ENCODE measurements at regions not wholly inside any gene's neighbourhood (a gene's known extent, or its start where the extent isn't known, plus 50 kb on each side); places are given as distances from the start of the nearest gene placed in this dataset.

- Histone ChIP-seq H3K9ac (ENCODE audit: low read length) (no peak overlapping the region), H3K9me3 (ENCODE audit: control extremely low read depth in 1 of 3, control insufficient read depth in 2 of 3, insufficient read depth in 1 of 3, low read length in 2 of 3) (no peaks in the 10 kb centered on the region), H2AFZ (ENCODE audit: insufficient read depth, low read depth, low read length, poor library complexity, severe bottlenecking) (no peak overlapping the region), H3K79me2 (ENCODE audit: control insufficient read depth, insufficient read depth, low read length) (no peaks in the 10 kb centered on the region), H3K36me3 (replicated peaks in 1 of 2; ENCODE audit: control extremely low read depth in 1 of 2, control insufficient read depth in 1 of 2, extremely low read depth in 1 of 2, insufficient read depth in 2 of 2, low read length in 1 of 2) (no peaks in the 10 kb centered on the region), H3K4me1 (ENCODE audit: control insufficient read depth in 2 of 2, insufficient read depth in 2 of 2, low read length in 2 of 2) (no peaks in the 10 kb centered on the region), H3K4me2 (replicated peaks; ENCODE audit: low read depth, low read length, poor library complexity, severe bottlenecking) (no peak overlapping the region), H3K4me3 (ENCODE audit: control extremely low read depth in 1 of 5, extremely low read depth in 1 of 5, insufficient read depth in 1 of 5, low read depth in 2 of 5, low read length in 4 of 5) (no peak overlapping the region), H3K27ac (ENCODE audit: low read length in 2 of 2) (no peak overlapping the region), H3K27me3 (replicated peaks in 1 of 4; ENCODE audit: control extremely low read depth in 1 of 4, control insufficient read depth in 3 of 4, insufficient read depth in 4 of 4, low read length in 3 of 4) (no peaks in the 10 kb centered on the region), H4K20me1 (ENCODE audit: control insufficient read depth, insufficient read depth, low read length, poor library complexity, severe bottlenecking) (no peaks in the 10 kb centered on the region)
- TF ChIP-seq CTCF (IDR thresholded peaks at IDR 0.05) (no peak), EZH2 (IDR thresholded peaks at IDR 0.05; ENCODE audit: borderline replicate concordance, insufficient read depth, low read depth, low read length, poor library complexity, severe bottlenecking) (no peak)
- ATAC-seq (ENCODE audit: low read depth), result no peak
- CTCF ChIA-PET, result no interaction called here
- no peak overlapping the region for H3K4me3 Mint-ChIP-seq
- intact Hi-C loops (cut with micrococcal nuclease), result no loop called here
- no peak overlapping the region for H3K27ac Mint-ChIP-seq
- no peaks in the 10 kb centered on the region for H3K27me3 Mint-ChIP-seq
- no CpG with 5 or more reads among the region's 1 CpG for WGBS (ENCODE audit: insufficient coverage)
- POLR2A ChIA-PET, result no interaction called here
- no peak for DNase-seq
- H3K4me1 Mint-ChIP-seq, result no peaks in the 10 kb centered on the region
- peaks cover 4% of the 10 kb centered on the region for H3K9me3 Mint-ChIP-seq (ENCODE audit: insufficient read depth)
Observed at GRCh38 chr7:119916501-119916900, 356.5 kb upstream of the KCND2 start.

- ChIA-PET POLR2A (no interaction called here), CTCF (no interaction called here)
- Histone ChIP-seq H3K79me2 (ENCODE audit: control insufficient read depth, insufficient read depth, low read length) (no peaks in the 10 kb centered on the region), H3K27me3 (replicated peaks in 1 of 4; ENCODE audit: control extremely low read depth in 1 of 4, control insufficient read depth in 3 of 4, insufficient read depth in 4 of 4, low read length in 3 of 4) (no peaks in the 10 kb centered on the region), H3K4me2 (replicated peaks; ENCODE audit: low read depth, low read length, poor library complexity, severe bottlenecking) (no peak overlapping the region), H3K9me3 (ENCODE audit: control extremely low read depth in 1 of 3, control insufficient read depth in 2 of 3, insufficient read depth in 1 of 3, low read length in 2 of 3) (no peaks in the 10 kb centered on the region), H3K4me3 (ENCODE audit: control extremely low read depth in 1 of 5, extremely low read depth in 1 of 5, insufficient read depth in 1 of 5, low read depth in 2 of 5, low read length in 4 of 5) (no peak overlapping the region), H3K36me3 (replicated peaks in 1 of 2; ENCODE audit: control extremely low read depth in 1 of 2, control insufficient read depth in 1 of 2, extremely low read depth in 1 of 2, insufficient read depth in 2 of 2, low read length in 1 of 2) (no peaks in the 10 kb centered on the region), H3K9ac (ENCODE audit: low read length) (no peak overlapping the region), H3K4me1 (ENCODE audit: control insufficient read depth in 2 of 2, insufficient read depth in 2 of 2, low read length in 2 of 2) (no peaks in the 10 kb centered on the region), H2AFZ (ENCODE audit: insufficient read depth, low read depth, low read length, poor library complexity, severe bottlenecking) (no peak overlapping the region), H3K27ac (ENCODE audit: low read length in 2 of 2) (no peak overlapping the region), H4K20me1 (ENCODE audit: control insufficient read depth, insufficient read depth, low read length, poor library complexity, severe bottlenecking) (no peaks in the 10 kb centered on the region)
- H3K27me3 Mint-ChIP-seq, result no peaks in the 10 kb centered on the region
- intact Hi-C loops (cut with micrococcal nuclease), result no loop called here
- H3K27ac Mint-ChIP-seq, result no peak overlapping the region
- no peak for DNase-seq
- no peak overlapping the region for H3K4me3 Mint-ChIP-seq
- WGBS (ENCODE audit: insufficient coverage), result no CpG with 5 or more reads among the region's 1 CpG
- H3K4me1 Mint-ChIP-seq, result no peaks in the 10 kb centered on the region
- ATAC-seq (ENCODE audit: low read depth), result no peak
- no peak for TF ChIP-seq EZH2 (IDR thresholded peaks at IDR 0.05; ENCODE audit: borderline replicate concordance, insufficient read depth, low read depth, low read length, poor library complexity, severe bottlenecking)
- H3K9me3 Mint-ChIP-seq (ENCODE audit: insufficient read depth), result peaks cover 4% of the 10 kb centered on the region
Observed at GRCh38 chr7:119918185-119918584, 354.8 kb upstream of the KCND2 start.
